ENCODE measurements at regions not wholly inside any gene's neighbourhood (a gene's known extent, or its start where the extent isn't known, plus 50 kb on each side); places are given as distances from the start of the nearest gene placed in this dataset.
A peak's percentile ranks its signal among the peaks of the same experiment; 100 is the strongest.

DNA sequence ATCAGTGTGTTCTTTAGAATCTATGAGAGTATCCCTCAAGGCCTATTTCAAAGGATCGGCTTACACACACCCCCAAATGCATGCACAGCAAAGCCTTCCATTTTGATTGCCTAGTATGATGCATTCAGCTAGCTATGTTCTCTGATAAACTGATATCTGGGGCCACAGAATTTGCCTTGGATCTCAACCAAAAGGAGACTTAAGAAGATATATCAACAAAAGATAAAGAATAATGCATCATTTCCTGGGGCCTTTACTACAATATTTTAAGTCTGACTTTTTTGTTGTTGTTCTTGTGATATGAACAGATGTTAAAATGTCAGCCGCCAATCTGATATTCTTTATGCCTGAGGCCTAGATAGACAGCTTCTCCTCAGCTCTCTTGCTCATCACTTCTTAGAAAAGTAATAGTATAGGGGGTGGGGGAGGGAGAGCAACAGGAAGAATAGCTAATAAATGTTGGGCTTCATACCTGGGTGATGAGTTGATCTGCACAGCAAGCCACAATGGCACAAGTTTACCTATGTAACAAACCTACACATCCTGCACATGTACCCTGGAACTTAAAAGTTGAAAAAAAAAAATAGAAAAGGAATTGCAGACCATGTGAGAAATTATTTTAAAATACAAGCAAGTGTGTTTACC, 792.9 kb upstream of the GHITM start:
- H3K27me3 ChIP-seq (ENCODE audit: insufficient read depth, poor library complexity, severe bottlenecking) = no peaks in the 10 kb centered on the region
- TF ChIP-seq CTCF (IDR thresholded peaks at IDR 0.05; ENCODE audit: poor library complexity, severe bottlenecking) = no peak
- H3K36me3 ChIP-seq (ENCODE audit: low read depth) = no peaks in the 10 kb centered on the region
- peak overlapping the region; percentile 27 for H3K27ac ChIP-seq (ENCODE audit: poor library complexity, severe bottlenecking)
- no peak overlapping the region for H3K4me3 ChIP-seq (ENCODE audit: severe bottlenecking)
- ATAC-seq (ENCODE audit: low read depth) (peak; percentile 55), DNase-seq (ENCODE audit: low spot score) (no peak)
- no peaks in the 10 kb centered on the region for H3K4me1 ChIP-seq (ENCODE audit: insufficient read depth, poor library complexity, severe bottlenecking)
- H3K9me3 ChIP-seq (ENCODE audit: severe bottlenecking) = peaks cover 1% of the 10 kb centered on the region

DNA sequence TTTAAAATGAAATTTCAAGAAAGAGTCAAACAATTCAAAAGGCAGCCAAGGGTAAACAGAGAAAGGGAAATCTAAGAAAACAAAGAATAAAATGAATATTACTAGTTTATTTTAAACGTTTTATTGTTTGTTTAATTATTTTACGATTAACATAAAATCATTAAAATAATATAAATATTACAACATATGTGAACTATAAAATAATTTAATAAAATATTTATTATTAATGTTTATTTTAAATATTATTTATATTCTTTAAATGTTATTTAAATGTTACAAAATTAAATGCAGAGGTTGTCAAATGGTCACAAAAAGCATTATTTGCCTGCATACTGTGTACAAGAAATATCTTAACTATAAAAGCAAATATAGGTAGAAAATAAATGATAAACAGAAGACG, 786.7 kb upstream of the GHITM start:
- Histone ChIP-seq H3K4me3 (ENCODE audit: severe bottlenecking) (no peak overlapping the region), H3K27me3 (ENCODE audit: insufficient read depth, poor library complexity, severe bottlenecking) (no peaks in the 10 kb centered on the region), H3K9me3 (ENCODE audit: severe bottlenecking) (peaks cover 3% of the 10 kb centered on the region), H3K36me3 (ENCODE audit: low read depth) (no peaks in the 10 kb centered on the region), H3K27ac (ENCODE audit: poor library complexity, severe bottlenecking) (no peak overlapping the region), H3K4me1 (ENCODE audit: insufficient read depth, poor library complexity, severe bottlenecking) (no peaks in the 10 kb centered on the region)
- ATAC-seq (ENCODE audit: low read depth) = no peak
- DNase-seq (ENCODE audit: low spot score) = no peak
- no peak for TF ChIP-seq CTCF (IDR thresholded peaks at IDR 0.05; ENCODE audit: poor library complexity, severe bottlenecking)

- no peak overlapping the region for H3K27ac ChIP-seq (ENCODE audit: poor library complexity, severe bottlenecking)
- TF ChIP-seq CTCF (IDR thresholded peaks at IDR 0.05; ENCODE audit: poor library complexity, severe bottlenecking) = no peak
- H3K4me1 ChIP-seq (ENCODE audit: insufficient read depth, poor library complexity, severe bottlenecking) = no peaks in the 10 kb centered on the region
- no peaks in the 10 kb centered on the region for H3K36me3 ChIP-seq (ENCODE audit: low read depth)
- no peak for DNase-seq (ENCODE audit: low spot score)
- H3K4me3 ChIP-seq (ENCODE audit: severe bottlenecking) = no peak overlapping the region
- peaks cover 6% of the 10 kb centered on the region for H3K9me3 ChIP-seq (ENCODE audit: severe bottlenecking)
- no peak for ATAC-seq (ENCODE audit: low read depth)
- no peaks in the 10 kb centered on the region for H3K27me3 ChIP-seq (ENCODE audit: insufficient read depth, poor library complexity, severe bottlenecking)
Observed at GRCh38 chr10:83354456-83354855, 784.9 kb upstream of the GHITM start.

GRCh38 chr10:83357004-83357403, 782.3 kb upstream of the GHITM start:
- no peak overlapping the region for H3K4me3 ChIP-seq (ENCODE audit: severe bottlenecking)
- no peak overlapping the region for H3K27ac ChIP-seq (ENCODE audit: poor library complexity, severe bottlenecking)
- H3K9me3 ChIP-seq (ENCODE audit: severe bottlenecking) = peaks cover 6% of the 10 kb centered on the region
- DNase-seq (ENCODE audit: low spot score) = no peak
- H3K27me3 ChIP-seq (ENCODE audit: insufficient read depth, poor library complexity, severe bottlenecking) = no peaks in the 10 kb centered on the region
- no peak for ATAC-seq (ENCODE audit: low read depth)
- no peaks in the 10 kb centered on the region for H3K4me1 ChIP-seq (ENCODE audit: insufficient read depth, poor library complexity, severe bottlenecking)
- H3K36me3 ChIP-seq (ENCODE audit: low read depth) = no peaks in the 10 kb centered on the region
- no peak for TF ChIP-seq CTCF (IDR thresholded peaks at IDR 0.05; ENCODE audit: poor library complexity, severe bottlenecking)

- ATAC-seq (ENCODE audit: low read depth) (no peak), DNase-seq (ENCODE audit: low spot score) (no peak)
- Histone ChIP-seq H3K27me3 (ENCODE audit: insufficient read depth, poor library complexity, severe bottlenecking) (no peaks in the 10 kb centered on the region), H3K9me3 (ENCODE audit: severe bottlenecking) (peaks cover 6% of the 10 kb centered on the region), H3K27ac (ENCODE audit: poor library complexity, severe bottlenecking) (no peak overlapping the region), H3K4me3 (ENCODE audit: severe bottlenecking) (no peak overlapping the region), H3K4me1 (ENCODE audit: insufficient read depth, poor library complexity, severe bottlenecking) (no peaks in the 10 kb centered on the region), H3K36me3 (ENCODE audit: low read depth) (no peaks in the 10 kb centered on the region)
- TF ChIP-seq CTCF (IDR thresholded peaks at IDR 0.05; ENCODE audit: poor library complexity, severe bottlenecking) = no peak
Observed at GRCh38 chr10:83357627-83358026, 781.7 kb upstream of the GHITM start.

Data from RWPE2 (cell line).